NCI-H82 (cell line): ENCODE measurements at regions not wholly inside any gene's neighbourhood (a gene's known extent, or its start where the extent isn't known, plus 50 kb on each side); places are given as distances from the start of the nearest gene placed in this dataset.
"Not testable (repeated sequence)": the region's sequence is repeated elsewhere in the genome, so short reads cannot be mapped to it uniquely, and the experiment has no call there.

Experiments used
- DNase-seq: peaks from one replicate; lab custom pipeline; 2025; lab: John Stamatoyannopoulos, UW

DNA sequence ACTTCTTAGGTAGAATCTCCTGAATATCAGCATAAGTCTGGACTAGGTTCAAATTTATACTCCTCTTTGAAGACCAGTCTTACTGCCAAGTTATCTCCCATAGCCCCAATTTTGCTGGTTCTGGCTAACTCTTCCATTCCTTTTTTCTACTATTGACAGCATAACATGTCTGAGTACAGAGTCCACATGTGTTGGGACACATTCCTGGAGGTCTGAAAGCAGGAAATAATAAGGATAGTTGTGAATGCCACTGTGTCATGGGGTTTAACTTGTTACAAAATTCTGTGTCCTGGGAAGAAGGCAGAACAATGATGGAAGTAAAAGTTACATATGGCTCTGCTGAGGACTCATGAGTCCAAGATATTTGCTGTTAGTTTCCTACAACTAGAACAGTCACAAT lies 57.4 kb upstream of the ZBTB20 start:
- DNase-seq, result no peak

DNA sequence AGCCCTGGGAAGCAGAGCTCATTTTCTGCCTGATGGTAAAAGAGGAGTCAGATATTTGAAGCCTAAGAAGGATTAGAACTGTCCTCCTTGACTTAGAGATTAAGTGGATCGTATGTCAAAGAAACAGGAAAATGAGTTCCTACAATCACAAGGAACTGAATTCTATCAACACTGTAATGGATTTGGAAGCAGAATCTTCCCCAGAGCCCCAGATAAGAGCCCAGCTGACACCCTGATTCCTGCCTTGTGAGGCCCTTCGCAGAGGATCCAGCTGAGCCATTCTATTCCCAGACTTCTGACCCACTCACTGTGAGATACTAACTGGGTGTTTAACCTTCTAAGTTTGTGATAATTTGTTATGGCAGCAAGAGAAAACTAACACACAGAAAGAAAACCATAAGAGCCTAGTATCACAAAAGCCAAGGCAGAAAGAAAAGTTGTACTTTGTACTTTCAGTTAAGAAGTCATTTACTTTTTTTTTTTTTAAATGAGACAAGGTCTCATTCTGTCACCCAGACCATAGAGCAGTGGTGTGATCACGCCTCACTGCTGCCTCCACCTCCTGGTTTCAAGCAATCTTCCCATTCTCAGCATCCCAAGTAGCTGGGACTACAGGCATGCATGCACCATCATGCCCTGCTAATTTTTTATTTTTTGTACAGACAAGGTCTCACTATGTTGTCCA lies 61.1 kb upstream of the ZBTB20 start:
- peak; percentile 90 for DNase-seq

DNA sequence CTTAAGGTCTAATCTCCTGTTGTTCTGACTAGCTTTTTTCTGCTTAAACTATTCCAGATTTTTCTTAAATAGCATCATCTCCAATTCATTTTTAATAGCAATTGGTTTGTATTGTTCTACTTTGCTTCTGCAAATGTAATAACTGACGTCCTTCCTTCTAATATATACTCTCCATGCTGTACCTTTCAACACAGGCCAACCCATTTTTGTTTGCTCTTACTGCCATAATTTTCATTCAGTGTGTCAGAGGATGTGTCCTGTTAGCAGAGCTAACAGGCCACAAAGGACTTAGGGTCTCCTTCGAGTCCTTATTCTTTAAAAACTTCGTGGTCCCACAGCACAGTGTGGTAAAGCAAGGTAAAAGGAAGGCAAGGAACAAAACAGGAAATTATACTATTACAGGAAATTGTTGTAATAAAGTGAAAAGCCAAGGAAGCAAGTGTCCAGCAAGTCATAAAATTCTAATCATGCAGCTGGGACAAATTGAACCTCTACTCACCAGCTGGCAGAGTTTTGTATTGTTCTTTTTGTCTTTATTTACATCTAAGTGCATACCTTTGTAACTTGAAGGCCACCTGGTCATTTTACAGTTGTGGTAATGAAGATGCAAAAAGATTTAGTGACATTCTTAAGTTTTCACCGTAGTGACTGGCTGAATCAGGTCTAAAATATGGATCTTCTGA lies 64.9 kb upstream of the ZBTB20 start:
- no peak for DNase-seq

DNA sequence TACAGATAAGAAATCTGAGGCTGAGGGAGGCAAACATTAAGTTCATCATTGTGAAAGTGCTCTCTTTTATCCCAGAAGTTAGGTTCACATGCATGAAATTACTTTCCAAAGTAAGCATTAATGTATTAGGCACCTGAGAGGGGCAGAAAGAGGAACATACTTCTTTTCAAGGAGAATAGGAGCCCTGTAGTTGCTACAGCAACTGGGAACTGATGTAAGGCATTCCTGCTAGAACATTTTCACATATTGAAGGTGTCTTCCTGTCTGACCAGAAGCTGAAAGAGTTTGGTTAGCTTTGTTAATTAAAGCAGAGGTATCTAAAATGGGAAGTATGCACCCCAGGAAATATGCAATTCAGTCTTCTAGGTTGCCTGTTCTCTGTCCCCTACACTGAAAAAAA lies 65.5 kb upstream of the ZBTB20 start:
- no peak for DNase-seq

DNA sequence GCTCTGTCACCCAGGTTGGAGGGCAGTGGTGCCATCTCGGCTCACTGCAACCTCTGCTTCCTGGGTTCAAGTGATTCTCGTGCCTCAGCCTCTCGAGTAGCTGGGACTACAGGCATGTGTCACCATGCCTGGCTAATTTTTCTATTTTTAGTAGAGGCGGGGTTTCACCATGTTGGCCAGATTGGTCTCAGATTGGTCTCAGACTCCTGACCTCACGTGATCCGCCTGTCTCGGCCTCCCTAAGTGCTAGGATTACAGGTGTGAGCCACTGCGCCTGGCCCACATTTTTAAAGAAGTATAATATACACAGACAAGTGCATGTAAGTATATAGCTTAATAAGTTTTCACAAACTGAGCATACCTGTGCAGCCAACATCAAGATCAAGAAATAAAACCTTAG lies 66.0 kb upstream of the ZBTB20 start:
- DNase-seq, result not testable (repeated sequence)

DNA sequence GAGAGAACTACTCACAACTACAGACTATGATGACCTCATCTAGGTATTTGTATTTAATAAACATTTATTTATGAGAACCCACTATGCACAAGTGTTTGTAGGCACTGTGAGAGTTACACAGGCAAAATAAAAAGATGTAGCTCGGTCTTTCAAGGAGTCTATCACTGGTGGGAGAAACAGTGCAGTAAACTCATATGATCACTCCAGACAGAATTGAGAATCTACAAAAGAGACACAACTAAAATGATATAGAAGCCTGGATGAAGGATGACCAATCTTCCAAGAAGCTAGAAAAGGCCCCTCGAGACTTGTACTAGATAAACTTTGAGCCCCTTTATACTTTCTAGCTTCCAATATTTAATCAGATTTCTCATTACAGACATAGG lies 70.2 kb upstream of the ZBTB20 start:
- no peak for DNase-seq

DNA sequence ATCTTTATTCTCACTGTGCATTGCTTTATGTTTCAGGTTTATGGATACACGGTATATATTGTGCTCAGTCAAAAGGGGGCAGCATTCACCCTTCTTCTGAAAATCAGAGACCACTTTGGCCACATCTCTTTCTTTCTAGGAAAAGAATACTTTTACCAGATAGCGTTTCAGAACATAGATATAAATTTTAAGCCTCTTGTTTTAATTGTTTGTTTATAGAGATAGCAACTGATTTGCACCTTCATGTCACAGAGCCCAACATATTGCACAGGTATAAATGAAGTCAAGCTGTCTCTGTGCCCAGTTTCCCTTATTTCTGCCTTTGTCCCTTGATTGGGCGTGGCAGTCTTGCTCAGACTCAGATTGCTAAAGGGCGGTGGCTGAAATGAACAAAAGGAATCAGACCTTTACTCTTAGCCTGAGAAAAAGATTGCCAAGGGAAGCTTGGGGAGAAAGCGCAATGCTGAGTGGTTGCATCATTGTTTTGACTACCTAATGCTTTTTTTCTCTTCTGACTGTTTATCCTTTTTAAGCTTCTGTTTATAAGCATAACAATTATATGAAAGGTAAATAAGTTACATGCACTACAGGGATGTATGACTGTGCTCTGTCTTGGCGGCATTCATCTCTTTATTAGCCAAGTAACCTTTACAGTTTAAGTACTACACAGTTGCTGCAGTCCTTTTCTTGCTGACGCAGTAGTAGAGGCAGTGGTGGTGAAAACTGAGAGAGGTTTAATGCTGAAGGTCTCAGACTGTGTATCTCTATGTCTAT lies 70.8 kb upstream of the ZBTB20 start:
- DNase-seq, result peak; percentile 83

DNA sequence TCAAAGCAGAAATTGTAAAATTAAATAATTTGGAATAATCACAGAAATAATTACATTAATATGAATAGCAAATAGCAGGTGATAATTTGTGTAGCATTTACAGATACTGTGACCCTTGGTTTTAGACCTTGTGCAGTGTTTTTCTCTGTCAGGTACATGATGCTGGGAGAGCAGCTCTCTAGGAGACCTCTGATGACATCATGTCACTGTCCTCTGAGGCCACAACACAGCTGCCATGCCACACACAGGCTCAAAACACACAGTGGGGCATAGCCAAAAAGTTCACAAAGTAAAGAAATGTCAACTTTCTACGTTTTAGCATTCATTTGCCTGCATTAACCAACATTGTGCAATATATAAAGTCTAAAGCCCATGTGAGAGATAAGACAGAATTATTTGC lies 71.8 kb upstream of the ZBTB20 start:
- no peak for DNase-seq

DNA sequence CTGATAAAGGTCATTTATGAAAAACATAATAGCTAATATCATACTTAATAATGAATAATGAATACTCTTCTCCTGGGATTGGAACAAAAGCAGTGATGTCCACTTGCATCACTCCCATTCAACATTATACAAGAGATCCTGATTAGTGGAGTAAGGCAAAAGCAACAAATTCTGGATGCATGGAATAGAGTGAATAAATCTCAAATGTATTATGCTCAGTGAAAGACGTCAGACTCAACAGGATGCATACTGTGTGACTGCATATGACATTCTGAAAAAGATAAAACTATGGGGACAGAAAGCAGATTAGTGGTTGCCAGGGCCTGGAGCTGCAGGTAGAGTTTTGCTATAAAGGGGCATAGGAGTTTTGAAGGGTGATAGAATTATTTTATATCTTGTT lies 77.6 kb upstream of the ZBTB20 start:
- DNase-seq, result no peak

DNA sequence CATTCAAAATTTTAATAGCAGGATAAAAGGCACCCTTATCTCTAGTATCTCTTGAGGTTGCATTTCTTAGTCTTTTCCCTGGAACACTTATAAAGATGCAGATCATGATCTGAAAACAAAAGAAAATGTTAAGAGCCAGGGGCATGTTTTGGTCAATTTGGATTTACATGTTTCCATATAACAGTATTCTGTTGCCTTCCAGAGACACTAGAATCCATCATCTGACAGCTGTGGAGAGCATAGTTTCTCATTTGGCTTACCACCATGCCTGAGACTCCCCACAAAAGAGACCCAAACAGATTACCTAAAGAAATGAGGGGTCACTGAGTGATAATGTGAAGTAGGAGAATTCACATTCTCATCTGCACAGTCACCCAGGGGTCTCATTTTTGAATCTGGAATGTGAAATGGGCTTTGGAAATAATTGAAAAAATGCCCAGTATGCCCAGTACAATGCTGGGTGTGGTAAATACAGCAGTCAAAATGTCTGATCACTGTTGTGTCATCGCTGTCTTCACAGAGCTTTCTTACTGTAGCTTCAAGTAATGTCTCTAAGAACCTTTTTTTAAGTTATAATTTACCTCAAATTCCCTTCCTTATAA lies 79.9 kb upstream of the ZBTB20 start:
- no peak for DNase-seq

DNA sequence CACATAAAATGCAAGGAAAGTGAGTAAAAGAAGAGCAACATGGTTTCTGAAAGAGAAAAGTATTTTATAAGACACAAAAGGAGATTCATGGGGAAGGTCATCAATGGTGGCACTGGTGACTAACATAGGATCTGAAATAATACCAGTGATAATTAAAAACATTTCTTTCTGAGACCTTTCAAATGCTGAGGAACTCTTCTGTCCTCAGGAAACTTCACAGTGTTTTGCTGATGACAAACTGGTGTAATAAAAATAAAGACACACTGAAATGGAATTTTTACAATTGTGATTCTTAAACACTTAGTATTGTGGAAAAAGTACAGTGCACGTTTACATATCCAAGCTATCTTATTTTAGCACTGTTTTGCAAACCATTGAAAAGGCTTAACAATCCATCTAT lies 80.4 kb upstream of the ZBTB20 start:
- no peak for DNase-seq

DNA sequence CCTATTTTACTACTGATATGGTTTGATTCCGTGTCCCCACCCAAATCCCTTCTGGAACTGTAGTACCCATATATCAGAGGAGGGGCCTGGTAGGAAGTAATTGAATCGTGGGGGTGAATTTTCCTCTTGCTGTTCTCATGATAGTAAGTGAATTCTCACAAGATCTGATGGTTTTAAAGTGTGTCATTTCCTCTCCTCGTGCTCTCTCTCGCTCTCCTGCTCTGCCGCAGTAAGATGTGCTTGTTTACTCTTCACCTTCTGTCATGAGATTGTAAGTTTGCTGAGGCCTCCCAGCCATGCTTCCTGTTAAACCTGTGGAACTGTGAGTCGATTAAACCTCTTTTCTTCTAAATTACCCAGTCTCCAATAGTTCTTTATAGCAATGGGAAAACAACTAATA lies 81.2 kb upstream of the ZBTB20 start:
- no peak for DNase-seq

DNA sequence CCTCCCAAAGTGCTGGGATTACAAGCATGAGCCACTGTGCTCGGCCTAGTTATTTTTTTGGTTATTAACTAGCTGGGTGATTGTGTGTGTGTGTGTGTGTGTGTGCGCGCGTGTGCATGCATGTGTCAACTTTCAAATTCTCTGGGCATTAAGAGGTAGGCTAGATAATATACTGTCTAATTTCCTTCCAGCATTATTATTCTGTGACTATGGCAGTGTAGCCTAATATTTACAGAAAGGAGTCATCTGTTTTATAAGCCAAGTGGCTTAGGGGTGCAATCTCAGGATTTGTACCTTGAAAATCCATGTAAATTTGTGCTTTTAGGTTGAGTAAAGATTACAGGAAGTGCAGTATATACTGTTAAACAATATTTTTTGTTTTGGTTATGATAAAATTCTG lies 85.1 kb upstream of the ZBTB20 start:
- no peak for DNase-seq

DNA sequence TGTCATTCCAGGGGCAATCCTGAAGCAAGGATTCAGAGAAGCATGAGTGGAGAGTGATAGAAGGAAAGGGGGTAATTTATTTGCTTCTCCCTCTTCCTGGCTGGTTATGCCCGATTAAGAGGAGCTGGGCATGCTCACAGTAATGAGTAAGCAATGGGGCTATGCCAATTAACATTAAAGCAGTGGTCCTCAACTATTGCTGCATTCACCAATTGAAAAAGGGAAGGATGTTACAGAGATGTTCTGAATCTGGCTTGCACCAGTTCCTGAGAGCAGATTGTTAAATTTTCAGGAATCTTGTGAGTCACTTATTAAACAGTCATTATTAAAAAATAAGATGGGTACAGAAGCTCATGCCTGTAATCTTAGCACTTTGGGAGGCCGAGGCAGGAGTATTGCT lies 85.9 kb upstream of the ZBTB20 start:
- DNase-seq, result no peak

DNA sequence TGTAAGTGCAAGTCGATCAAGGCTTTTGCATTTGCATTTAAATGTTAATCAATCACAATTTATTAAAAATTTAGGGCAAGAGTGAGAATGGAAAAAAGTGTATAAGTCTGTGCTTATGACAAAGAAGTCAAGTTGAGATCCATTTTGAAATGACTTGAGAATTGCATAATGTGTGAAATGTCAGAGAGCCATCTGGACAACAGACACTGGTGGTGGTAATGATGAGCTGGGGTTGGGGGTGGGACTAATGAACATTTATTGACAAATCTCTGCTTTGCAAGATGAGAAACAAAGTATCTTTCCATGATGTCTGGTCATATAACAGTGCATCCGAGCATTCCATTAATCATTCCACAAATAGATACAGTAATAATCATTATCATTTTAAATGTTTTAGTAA lies 89.4 kb upstream of the ZBTB20 start:
- no peak for DNase-seq

DNA sequence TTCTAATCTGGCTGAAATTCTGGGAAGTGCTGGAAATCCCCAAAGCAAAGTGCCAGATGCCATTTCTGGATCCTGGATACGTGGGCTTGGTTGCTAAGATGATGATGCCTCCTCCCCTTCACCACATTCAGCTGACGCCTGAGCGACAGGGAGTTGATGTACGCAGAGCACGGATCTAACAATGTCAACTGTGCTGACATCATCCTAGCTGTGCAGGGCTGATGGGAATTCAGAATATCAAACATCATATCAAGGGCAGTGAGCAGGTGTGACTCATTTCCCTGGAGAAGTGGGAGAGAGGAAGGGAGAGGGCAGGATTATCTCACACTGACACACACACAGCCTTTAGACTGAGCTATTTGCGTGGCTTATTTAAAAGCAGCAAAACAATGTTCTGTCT lies 92.6 kb upstream of the ZBTB20 start:
- peak; percentile 84 for DNase-seq

DNA sequence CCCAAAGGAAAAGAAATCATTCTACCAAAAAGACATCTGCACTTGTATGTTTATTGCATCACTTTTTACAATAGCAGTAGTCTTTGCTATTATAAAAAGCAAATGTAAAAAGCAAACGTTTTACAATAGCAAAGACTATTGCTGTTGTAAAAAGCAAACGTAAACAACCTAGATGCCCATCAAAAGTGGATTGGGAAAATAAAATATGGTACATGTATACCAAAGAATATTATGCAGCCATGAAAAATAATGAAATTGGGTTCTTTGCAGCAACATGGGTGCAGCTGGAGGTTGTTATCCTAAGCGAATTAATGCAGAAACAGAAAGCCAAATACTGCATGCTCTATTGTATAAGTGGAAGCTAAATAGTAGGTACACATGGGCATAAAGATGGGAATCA lies 97.3 kb upstream of the ZBTB20 start:
- no peak for DNase-seq

DNA sequence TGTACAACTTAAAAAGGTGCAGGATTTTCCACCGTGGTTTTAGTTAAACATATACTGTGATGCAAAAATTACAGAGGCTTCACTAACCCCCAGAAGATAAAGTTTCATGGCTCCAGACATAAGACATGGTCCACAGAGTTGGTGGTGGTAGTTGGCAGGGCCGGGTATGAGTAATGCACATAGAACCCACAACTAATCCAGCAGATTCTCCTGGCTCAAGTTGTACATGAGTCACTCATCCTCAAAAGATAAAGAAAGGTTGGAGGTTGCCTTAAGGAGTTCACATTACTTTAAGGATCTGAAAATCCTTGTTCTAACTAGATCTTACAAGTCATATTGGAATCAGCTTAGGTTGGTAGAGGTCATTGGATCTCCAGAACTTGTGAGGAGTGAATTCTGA lies 98.3 kb upstream of the ZBTB20 start:
- no peak for DNase-seq

DNA sequence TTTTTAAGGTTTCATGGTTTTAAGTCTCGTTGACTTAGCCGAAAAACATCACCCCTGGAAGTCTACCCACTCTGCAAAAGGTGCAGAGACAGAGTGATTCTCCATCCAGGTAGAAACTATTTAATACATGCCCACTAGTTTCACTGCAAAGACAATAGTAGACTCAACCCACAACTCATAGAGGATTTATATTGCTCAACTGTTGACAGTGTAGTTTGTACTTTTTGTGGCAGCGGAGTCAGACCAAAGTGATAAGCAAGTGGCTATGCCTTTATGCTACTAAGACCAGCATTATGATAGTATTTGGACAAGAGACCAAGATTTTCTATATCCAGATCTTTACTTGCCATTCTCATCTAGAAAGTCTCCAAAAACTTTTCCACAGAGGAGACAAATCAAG lies 98.8 kb upstream of the ZBTB20 start:
- DNase-seq, result no peak

DNA sequence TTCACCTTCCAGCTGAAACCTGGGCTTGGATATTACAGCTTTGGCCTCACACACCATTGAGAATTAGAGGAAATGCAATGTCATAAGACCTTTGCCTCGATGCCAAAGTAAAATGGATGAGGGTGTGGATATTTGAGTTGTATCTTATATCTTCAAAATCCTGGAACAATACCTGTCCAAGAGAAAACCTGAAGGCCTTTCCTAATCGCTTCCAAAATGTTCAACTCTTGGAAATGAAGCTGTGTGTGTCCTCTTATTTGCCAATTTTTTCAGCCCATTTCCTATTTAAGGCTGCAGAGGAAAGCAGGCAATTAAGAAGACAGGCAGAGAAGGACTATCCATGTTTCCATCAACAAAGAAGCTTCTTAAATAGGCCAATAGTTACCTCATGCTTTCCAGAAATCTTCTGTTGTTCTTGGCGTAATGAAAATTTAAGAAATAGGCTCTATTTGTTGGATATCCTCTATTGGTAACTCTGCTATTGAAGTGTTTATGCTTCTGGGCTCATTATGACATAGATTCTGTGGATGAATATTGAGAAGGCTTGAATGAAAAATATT lies 99.5 kb upstream of the ZBTB20 start:
- DNase-seq, result no peak

DNA sequence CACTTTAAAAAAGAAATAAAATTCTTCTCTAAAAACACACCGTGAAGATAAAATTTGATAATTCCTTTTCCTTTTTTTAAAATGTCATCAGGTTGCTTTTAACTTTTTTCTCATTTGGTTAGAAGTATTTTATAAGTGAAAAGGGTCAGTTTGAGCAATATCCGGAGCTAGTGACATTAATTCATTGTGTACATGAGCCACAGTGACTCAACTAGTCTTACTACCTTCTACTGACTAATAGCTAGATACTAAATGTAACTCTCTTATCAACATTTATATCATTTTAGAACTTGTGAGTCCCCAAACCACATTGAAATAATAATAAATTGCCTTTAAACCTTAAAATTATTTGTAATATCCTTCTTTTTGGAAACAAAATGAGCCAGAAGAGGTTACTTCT lies 101.2 kb upstream of the ZBTB20 start:
- no peak for DNase-seq

DNA sequence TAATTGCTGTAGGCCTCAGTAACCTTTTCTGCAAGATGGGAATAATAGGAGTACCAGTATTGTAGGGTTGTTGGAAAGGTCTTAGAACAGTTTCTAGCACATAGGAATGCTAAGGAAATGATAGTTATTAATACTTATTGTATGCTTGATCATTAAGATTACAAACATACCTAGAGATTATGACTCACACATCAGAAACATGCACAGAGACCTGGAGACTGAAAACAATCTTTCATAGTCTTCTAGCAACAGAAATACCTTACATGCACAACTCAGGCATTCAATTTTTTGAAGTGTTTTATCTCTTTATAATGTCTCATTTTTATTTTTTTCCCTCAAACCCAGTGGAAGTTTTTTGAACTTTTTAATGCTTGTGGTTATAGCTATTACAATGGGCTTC lies 104.4 kb upstream of the ZBTB20 start:
- DNase-seq, result no peak

DNA sequence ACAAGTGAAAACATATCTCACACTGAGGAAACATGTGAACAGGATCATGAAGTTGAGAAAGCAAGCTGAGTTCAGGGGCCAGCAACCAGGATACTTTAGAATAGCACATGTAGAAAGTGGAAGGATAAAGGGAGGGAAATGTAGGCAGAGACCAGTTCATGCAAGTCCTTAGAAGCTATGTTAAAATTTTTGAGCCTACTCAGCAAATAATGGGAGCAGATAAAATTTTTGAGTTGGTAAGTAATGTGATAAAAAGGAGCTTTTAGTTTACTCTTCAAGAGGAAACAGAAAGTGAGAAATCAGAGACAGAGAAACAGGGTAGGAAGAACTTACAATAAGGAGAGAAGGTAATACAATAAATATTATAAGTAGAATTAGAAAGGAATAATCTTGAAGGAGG lies 105.6 kb upstream of the ZBTB20 start:
- DNase-seq, result no peak
